Gastroesophageal sphincter (tissue), 3 donors: ENCODE measurements at regions not wholly inside any gene's neighbourhood (a gene's known extent, or its start where the extent isn't known, plus 50 kb on each side); places are given as distances from the start of the nearest gene placed in this dataset.

ENCODE experiments used
- POLR2A ChIP-seq, 2 donors: fragments of 450-650 bp; IDR thresholded peaks; one replicate each; pipeline ENCODE4 v1.6.1; 2017; ENCODE audit warnings: antibody characterized with exemption in 2 of 2, mild to moderate bottlenecking in 2 of 2, moderate library complexity in 1 of 2
- POLR2AphosphoS5 ChIP-seq: sonication (generic); formaldehyde crosslinking; IDR thresholded peaks from one replicate; pipeline ENCODE4 v1.6.1; 2017; ENCODE audit warnings: antibody characterized with exemption
- TF ChIP-seq, protein P1 (sequence below), 4 experiments: fragments of 200-600 bp in 2 of 4; fragments of 450-650 bp in 2 of 4; sonication (generic) in 1 of 4; IDR thresholded peaks; one replicate each; pipeline ENCODE4 v1.5.1; 2017 to 2019; ENCODE audit warnings: antibody characterized with exemption in 4 of 4, mild to moderate bottlenecking in 2 of 4, moderate library complexity in 2 of 4

DNA sequence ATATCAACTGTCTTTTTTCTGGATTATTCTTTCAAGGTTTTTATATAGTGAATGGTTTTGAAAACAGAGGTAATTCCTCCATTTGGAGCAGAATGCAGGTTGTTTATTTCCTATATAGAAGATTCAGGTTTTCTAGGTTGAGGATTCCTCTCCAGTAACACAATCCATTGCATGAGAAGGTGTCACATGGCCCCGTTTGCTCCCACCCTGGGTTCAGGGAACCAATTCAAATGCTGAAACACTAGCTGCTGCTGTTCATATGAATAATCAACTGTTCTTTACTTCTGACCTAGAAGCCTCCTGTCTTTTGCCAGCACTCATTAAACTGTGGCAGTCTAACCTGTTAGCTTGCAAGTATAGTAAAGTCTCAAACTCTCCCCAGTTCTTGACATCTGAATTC lies 1316.9 kb upstream of the TENM3 start:
- TF ChIP-seq, protein P1, sequence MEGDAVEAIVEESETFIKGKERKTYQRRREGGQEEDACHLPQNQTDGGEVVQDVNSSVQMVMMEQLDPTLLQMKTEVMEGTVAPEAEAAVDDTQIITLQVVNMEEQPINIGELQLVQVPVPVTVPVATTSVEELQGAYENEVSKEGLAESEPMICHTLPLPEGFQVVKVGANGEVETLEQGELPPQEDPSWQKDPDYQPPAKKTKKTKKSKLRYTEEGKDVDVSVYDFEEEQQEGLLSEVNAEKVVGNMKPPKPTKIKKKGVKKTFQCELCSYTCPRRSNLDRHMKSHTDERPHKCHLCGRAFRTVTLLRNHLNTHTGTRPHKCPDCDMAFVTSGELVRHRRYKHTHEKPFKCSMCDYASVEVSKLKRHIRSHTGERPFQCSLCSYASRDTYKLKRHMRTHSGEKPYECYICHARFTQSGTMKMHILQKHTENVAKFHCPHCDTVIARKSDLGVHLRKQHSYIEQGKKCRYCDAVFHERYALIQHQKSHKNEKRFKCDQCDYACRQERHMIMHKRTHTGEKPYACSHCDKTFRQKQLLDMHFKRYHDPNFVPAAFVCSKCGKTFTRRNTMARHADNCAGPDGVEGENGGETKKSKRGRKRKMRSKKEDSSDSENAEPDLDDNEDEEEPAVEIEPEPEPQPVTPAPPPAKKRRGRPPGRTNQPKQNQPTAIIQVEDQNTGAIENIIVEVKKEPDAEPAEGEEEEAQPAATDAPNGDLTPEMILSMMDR (IDR thresholded peaks at IDR 0.05) = no peak
- TF ChIP-seq POLR2A (IDR thresholded peaks at IDR 0.05) (no peak), POLR2AphosphoS5 (no peak)
